Activated T-helper 17 cell treated with anti-CD3 and anti-CD28 coated beads, Interleukin-2, amount 50 U/mL, for 72 hours (primary cell): ENCODE measurements at regions not wholly inside any gene's neighbourhood (a gene's known extent, or its start where the extent isn't known, plus 50 kb on each side); places are given as distances from the start of the nearest gene placed in this dataset.

Source experiments
- ATAC-seq: fragments of 150-1000 bp; cut with Tn5 transposase; replicated peaks from 2 replicates; pipeline ENCODE4 v1.10.0; 2021; ENCODE audit warnings: mild to moderate bottlenecking, moderate library complexity
- H3K27ac Mint-ChIP-seq: one replicate; pipeline ENCODE4 v1.8.0; 2022; ENCODE audit warnings: mixed read lengths
- H3K27me3 Mint-ChIP-seq: one replicate; pipeline ENCODE4 v1.8.0; 2022; ENCODE audit warnings: mixed read lengths
- H3K36me3 Mint-ChIP-seq: one replicate; pipeline ENCODE4 v1.8.0; 2022; ENCODE audit warnings: low read depth, mild to moderate bottlenecking, mixed read lengths
- H3K4me1 Mint-ChIP-seq: one replicate; pipeline ENCODE4 v1.8.0; 2022; ENCODE audit warnings: mixed read lengths
- H3K4me3 Mint-ChIP-seq: one replicate; pipeline ENCODE4 v1.8.0; 2022; ENCODE audit warnings: mild to moderate bottlenecking, mixed read lengths
- H3K9me3 Mint-ChIP-seq: one replicate; pipeline ENCODE4 v1.8.0; 2022; ENCODE audit warnings: mixed read lengths

DNA sequence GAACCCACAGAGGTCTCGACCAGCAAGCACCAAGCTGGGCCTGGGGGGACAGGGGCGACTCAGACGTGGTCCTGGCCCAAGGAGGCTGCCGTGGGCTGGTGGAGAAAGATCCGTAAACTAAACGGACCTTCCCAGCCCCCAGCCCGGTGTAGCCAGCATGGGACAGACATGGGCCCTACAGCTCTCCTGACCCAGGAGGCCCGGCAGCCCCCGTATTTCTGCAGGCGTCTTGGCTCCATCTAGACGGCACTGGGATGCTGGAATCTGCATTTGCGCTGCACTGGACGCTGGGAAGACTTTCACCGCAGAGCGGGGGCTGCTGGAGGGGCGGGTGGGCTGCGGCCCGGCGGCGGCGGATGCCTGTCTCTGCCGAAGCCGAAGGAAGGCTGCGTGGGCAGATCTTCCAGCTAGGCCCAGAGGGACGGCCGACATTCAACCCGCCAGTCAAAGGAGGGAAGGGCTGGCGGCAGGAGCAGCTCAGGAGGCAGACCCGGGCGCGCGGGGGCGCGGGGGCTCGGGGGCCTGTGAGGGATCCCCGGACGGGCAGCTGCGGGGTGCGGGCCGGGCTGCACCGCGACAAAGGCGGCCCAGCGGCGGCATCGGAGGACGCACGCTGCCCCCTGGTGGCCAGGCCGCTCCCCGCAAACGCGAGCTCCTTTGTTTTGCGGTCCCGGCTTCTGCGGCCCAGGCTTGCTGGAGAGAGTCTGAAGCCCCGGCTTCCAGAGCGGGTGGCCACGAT is 266.2 kb downstream of the NSG2 start:
- H3K27me3 Mint-ChIP-seq, result peaks cover 43% of the 10 kb centered on the region
- ATAC-seq, result peak; percentile 60
- H3K27ac Mint-ChIP-seq, result no peak overlapping the region
- H3K9me3 Mint-ChIP-seq, result no peaks in the 10 kb centered on the region
- no peak overlapping the region for H3K4me3 Mint-ChIP-seq
- peaks cover 4% of the 10 kb centered on the region for H3K4me1 Mint-ChIP-seq
- H3K36me3 Mint-ChIP-seq, result no peaks in the 10 kb centered on the region

- no peaks in the 10 kb centered on the region for H3K9me3 Mint-ChIP-seq
- no peaks in the 10 kb centered on the region for H3K36me3 Mint-ChIP-seq
- peaks cover 4% of the 10 kb centered on the region for H3K4me1 Mint-ChIP-seq
- no peak overlapping the region for H3K4me3 Mint-ChIP-seq
- no peak overlapping the region for H3K27ac Mint-ChIP-seq
- peaks cover 45% of the 10 kb centered on the region for H3K27me3 Mint-ChIP-seq
- ATAC-seq, result peak; percentile 6
Observed at GRCh38 chr5:174312270-174312617, 266.7 kb downstream of the NSG2 start.

GRCh38 chr5:174312641-174313040 is 267.1 kb downstream of the NSG2 start:
- Mint-ChIP-seq H3K4me3 (no peak overlapping the region), H3K36me3 (no peaks in the 10 kb centered on the region), H3K27me3 (peaks cover 49% of the 10 kb centered on the region), H3K9me3 (no peaks in the 10 kb centered on the region), H3K27ac (no peak overlapping the region), H3K4me1 (peaks cover 4% of the 10 kb centered on the region)
- no peak for ATAC-seq

DNA sequence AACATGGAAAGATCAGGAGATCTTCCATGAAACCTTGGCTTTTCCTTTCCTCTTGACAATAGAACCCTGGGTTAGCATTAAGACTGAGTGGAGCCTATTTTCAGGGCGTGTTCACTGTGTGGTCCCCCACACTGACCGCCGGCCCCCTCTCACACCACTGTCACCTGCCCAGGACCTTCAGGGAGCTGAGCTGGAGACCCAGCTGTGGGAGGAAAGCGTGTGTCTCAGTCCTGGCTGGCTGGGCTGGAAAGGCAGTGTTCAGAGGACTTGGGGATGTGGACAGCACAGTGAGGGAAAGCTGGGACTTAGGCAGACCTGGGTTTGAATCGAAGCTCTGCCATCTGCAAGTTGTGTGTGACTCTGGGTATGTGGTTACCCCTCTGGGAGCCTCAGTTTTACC is 268.1 kb downstream of the NSG2 start:
- H3K4me1 Mint-ChIP-seq, result peaks cover 4% of the 10 kb centered on the region
- H3K27me3 Mint-ChIP-seq, result peaks cover 49% of the 10 kb centered on the region
- no peaks in the 10 kb centered on the region for H3K9me3 Mint-ChIP-seq
- no peaks in the 10 kb centered on the region for H3K36me3 Mint-ChIP-seq
- ATAC-seq, result no peak
- H3K27ac Mint-ChIP-seq, result no peak overlapping the region
- H3K4me3 Mint-ChIP-seq, result no peak overlapping the region

GRCh38 chr5:174314261-174314660 is 268.8 kb downstream of the NSG2 start:
- Mint-ChIP-seq H3K27ac (no peak overlapping the region), H3K9me3 (no peaks in the 10 kb centered on the region)

DNA sequence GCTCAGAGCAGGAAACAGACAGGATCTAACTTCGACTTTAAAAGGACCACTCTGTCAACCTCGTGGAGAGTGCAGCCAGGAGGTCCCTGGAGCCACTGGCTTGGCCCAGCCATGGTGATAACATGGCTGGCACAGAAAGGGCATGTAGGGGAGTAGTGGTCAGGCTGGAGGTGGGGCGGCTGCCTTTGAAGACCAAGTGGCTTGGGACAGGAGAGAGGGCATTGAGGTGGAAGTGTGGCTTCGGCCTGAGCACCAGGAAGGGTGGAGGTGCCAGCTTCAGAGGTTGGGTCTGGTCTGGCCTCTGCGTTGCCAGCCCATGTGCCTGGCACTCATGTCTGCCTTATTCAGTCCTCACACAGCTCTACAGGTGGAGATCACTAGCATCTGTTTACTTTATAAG is 270.0 kb downstream of the NSG2 start:
- no peaks in the 10 kb centered on the region for H3K36me3 Mint-ChIP-seq
- peaks cover 46% of the 10 kb centered on the region for H3K27me3 Mint-ChIP-seq
- ATAC-seq, result no peak
- H3K27ac Mint-ChIP-seq, result no peak overlapping the region
- no peaks in the 10 kb centered on the region for H3K9me3 Mint-ChIP-seq
- H3K4me1 Mint-ChIP-seq, result peaks cover 4% of the 10 kb centered on the region
- no peak overlapping the region for H3K4me3 Mint-ChIP-seq

More at GRCh38 chr5:174314261-174314660, 268.8 kb downstream of the NSG2 start:
- peaks cover 49% of the 10 kb centered on the region for H3K27me3 Mint-ChIP-seq
- H3K36me3 Mint-ChIP-seq, result no peaks in the 10 kb centered on the region
- no peak overlapping the region for H3K4me3 Mint-ChIP-seq
- ATAC-seq, result no peak
- H3K4me1 Mint-ChIP-seq, result peaks cover 4% of the 10 kb centered on the region

DNA sequence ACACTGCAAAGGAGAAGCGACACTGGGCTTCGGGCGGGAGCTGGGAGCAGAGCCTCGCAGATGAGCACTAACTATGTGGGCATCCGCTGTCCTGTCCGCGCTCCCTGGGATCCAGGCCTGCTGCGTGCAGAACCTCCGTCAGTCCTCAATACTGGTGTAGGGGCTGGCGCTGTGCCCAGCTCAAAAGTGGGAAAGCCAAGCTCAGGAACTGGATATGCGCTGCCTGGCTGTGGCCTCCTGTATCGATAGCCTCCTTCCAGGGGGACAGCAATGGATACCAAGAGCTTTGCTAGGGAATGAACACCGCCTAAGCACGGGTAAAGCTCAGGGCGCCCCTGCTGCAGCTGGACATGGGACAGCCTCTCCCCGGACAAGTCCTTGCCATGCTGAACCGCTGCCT is 270.4 kb downstream of the NSG2 start:
- H3K9me3 Mint-ChIP-seq, result peaks cover 2% of the 10 kb centered on the region
- ATAC-seq, result no peak
- peaks cover under 1% of the 10 kb centered on the region for H3K4me1 Mint-ChIP-seq
- peaks cover 42% of the 10 kb centered on the region for H3K27me3 Mint-ChIP-seq
- H3K4me3 Mint-ChIP-seq, result no peak overlapping the region
- H3K27ac Mint-ChIP-seq, result no peak overlapping the region
- no peaks in the 10 kb centered on the region for H3K36me3 Mint-ChIP-seq

- peaks cover 39% of the 10 kb centered on the region for H3K27me3 Mint-ChIP-seq
Observed at GRCh38 chr5:174316326-174316725, 270.8 kb downstream of the NSG2 start.

DNA sequence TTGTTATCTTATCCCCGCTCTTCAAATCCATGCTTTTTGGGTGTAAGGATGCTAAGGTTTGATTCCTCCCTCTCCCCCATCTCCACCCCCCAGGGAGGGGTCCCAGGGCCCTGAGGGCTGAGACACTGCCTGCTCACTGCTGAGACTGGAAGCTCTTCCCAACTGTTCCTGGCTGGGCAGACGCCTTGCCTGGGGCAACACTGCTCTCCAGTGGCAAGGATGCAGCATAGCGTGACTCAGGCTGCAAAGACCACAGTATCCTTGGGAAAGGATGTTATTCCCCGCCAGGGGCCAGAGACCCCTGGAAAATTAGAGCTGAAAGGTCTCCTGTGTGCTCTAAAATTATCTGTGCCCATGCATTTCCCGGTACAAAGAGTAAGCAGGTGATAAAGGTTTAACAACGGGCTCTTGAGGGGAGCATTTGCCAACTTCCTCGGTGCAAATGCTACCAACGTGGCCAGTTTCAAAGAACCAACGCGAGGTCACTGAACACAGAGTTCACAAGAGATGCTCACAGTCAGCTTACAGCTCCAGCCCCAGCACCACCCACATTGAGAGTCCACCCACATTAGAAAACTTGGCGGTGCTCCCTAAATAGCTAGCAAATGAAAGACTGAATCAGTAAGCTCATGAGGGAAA is 271.9 kb downstream of the NSG2 start:
- Mint-ChIP-seq H3K4me3 (no peak overlapping the region), H3K4me1 (no peaks in the 10 kb centered on the region), H3K9me3 (peaks cover 4% of the 10 kb centered on the region), H3K27ac (no peak overlapping the region), H3K27me3 (peaks cover 39% of the 10 kb centered on the region), H3K36me3 (no peaks in the 10 kb centered on the region)
- ATAC-seq, result no peak

More at GRCh38 chr5:174316326-174316725, 270.8 kb downstream of the NSG2 start:
- H3K4me3 Mint-ChIP-seq, result no peak overlapping the region
- H3K9me3 Mint-ChIP-seq, result peaks cover 4% of the 10 kb centered on the region
- ATAC-seq, result no peak
- H3K36me3 Mint-ChIP-seq, result no peaks in the 10 kb centered on the region
- no peak overlapping the region for H3K27ac Mint-ChIP-seq
- no peaks in the 10 kb centered on the region for H3K4me1 Mint-ChIP-seq

DNA sequence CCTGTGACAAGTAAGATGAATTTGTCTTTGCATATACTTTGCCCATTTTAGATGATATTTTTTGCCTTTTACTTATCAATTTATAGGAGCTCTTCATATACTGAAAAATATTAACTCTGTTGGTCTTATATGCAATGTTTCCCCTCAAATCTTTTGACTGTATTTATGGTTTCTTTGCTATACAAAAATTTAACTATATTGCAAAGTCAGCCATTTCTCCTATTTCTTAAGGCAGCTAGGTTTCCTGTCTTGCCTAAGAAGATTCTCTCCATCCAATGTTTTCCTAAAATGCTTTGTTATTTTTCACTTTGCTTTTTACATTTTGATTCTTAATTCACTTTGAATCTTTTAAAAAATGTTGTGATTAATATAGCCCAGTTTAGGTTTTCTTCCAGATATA is 273.1 kb downstream of the NSG2 start:
- Mint-ChIP-seq H3K27me3 (peaks cover 33% of the 10 kb centered on the region), H3K27ac (no peak overlapping the region), H3K4me1 (no peaks in the 10 kb centered on the region), H3K9me3 (peaks cover 4% of the 10 kb centered on the region), H3K4me3 (no peak overlapping the region), H3K36me3 (no peaks in the 10 kb centered on the region)
- no peak for ATAC-seq

GRCh38 chr5:174319551-174319950 is 274.0 kb downstream of the NSG2 start:
- H3K9me3 Mint-ChIP-seq, result peaks cover 4% of the 10 kb centered on the region
- no peak overlapping the region for H3K27ac Mint-ChIP-seq
- no peak overlapping the region for H3K4me3 Mint-ChIP-seq
- no peaks in the 10 kb centered on the region for H3K36me3 Mint-ChIP-seq
- H3K4me1 Mint-ChIP-seq, result no peaks in the 10 kb centered on the region
- peaks cover 33% of the 10 kb centered on the region for H3K27me3 Mint-ChIP-seq
- ATAC-seq, result no peak

DNA sequence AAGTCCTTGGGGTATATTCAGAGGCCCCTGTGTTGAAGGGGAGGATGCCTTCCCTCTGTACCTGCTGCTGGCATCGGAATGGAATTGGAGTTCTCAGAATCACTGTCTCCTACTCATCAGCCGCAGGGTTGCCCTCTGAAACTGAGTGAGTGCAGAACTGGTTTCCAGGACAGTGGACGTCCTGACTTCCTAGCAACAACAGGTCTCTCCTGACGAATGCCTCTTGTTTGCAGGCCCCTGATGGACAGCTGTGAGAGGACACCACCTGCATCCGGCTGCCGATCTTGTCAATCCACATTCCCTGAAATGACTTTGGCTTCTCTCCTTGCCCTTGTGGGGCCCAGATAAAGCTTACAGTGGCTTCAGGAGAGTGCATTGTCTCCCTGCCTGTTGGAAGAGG is 274.5 kb downstream of the NSG2 start:
- H3K27ac Mint-ChIP-seq, result no peak overlapping the region
- no peaks in the 10 kb centered on the region for H3K36me3 Mint-ChIP-seq
- no peaks in the 10 kb centered on the region for H3K4me1 Mint-ChIP-seq

GRCh38 chr5:174323878-174324281 is 278.4 kb downstream of the NSG2 start:
- no peaks in the 10 kb centered on the region for H3K36me3 Mint-ChIP-seq
- no peaks in the 10 kb centered on the region for H3K4me1 Mint-ChIP-seq
- peaks cover 4% of the 10 kb centered on the region for H3K9me3 Mint-ChIP-seq
- no peak for ATAC-seq
- H3K27ac Mint-ChIP-seq, result no peak overlapping the region
- H3K27me3 Mint-ChIP-seq, result peaks cover 20% of the 10 kb centered on the region
- H3K4me3 Mint-ChIP-seq, result no peak overlapping the region

More for the DNA sequence above, 274.5 kb downstream of the NSG2 start:
- Mint-ChIP-seq H3K9me3 (peaks cover 4% of the 10 kb centered on the region), H3K4me3 (no peak overlapping the region), H3K27me3 (peaks cover 33% of the 10 kb centered on the region)
- no peak for ATAC-seq

DNA sequence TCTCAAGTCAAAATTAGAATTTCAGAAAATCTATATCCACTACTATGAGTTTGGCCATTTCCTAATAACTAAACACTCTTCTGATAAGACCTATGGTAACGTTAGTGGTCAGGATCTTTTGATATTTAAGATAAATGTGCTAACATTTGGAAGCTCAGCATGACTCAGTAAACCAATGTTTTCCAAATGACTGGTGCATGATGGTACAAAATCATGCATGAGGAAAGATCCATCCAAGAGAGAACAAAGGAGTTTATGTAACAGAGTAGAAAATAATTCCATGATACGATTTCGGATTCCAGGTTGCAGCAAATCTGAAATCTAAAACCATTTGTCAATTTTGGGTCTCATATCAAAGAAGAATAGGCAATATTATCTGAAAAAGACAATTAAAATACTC is 279.2 kb downstream of the NSG2 start:
- ATAC-seq, result no peak
- Mint-ChIP-seq H3K27me3 (peaks cover 22% of the 10 kb centered on the region), H3K36me3 (no peaks in the 10 kb centered on the region), H3K4me1 (no peaks in the 10 kb centered on the region), H3K27ac (no peak overlapping the region), H3K9me3 (peaks cover 4% of the 10 kb centered on the region), H3K4me3 (no peak overlapping the region)

DNA sequence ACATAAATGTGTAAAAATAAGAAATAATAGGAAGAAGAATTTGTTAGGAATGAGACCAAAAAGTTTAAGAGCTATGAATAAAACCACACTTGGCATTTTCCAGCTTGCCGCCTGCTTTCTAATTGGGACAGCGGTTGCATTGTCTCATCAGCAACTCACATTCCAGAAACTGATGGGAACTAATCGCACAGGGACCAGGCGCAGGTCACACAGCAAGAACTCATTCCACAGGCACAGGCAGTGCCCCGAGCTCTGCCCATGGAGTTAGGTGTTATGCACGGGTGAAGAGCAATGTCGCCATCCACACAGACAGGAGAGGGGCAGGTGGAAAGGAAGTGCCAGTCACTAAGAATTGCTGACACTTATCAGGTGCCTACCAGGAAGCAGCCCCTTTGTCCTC is 279.9 kb downstream of the NSG2 start:
- no peak for ATAC-seq
- no peak overlapping the region for H3K27ac Mint-ChIP-seq
- H3K27me3 Mint-ChIP-seq, result peaks cover 25% of the 10 kb centered on the region
- H3K9me3 Mint-ChIP-seq, result peaks cover 4% of the 10 kb centered on the region
- H3K4me1 Mint-ChIP-seq, result no peaks in the 10 kb centered on the region
- H3K4me3 Mint-ChIP-seq, result no peak overlapping the region
- no peaks in the 10 kb centered on the region for H3K36me3 Mint-ChIP-seq
